ES-I3 (cell line): ENCODE measurements at regions not wholly inside any gene's neighbourhood (a gene's known extent, or its start where the extent isn't known, plus 50 kb on each side); places are given as distances from the start of the nearest gene placed in this dataset.

ENCODE experiments used
- H3K36me3 ChIP-seq: 2 replicates; pipeline ENCODE4 v1.6.1; 2013; ENCODE audit warnings: mild to moderate bottlenecking, low read length, control low read depth, moderate library complexity; ENCODE audit not compliant: insufficient read depth
- H3K4me1 ChIP-seq: 2 replicates; pipeline ENCODE4 v1.6.1; 2013; ENCODE audit warnings: mild to moderate bottlenecking, control low read depth, low read length; ENCODE audit not compliant: insufficient read depth
- H3K9ac ChIP-seq: 2 replicates; pipeline ENCODE4 v1.6.1; 2013; ENCODE audit warnings: low read depth, mild to moderate bottlenecking, low read length, moderate library complexity
- H3K9me3 ChIP-seq: 2 replicates; pipeline ENCODE4 v1.6.1; 2013; ENCODE audit warnings: mild to moderate bottlenecking, low read length, moderate library complexity; ENCODE audit not compliant: control insufficient read depth, insufficient read depth

DNA sequence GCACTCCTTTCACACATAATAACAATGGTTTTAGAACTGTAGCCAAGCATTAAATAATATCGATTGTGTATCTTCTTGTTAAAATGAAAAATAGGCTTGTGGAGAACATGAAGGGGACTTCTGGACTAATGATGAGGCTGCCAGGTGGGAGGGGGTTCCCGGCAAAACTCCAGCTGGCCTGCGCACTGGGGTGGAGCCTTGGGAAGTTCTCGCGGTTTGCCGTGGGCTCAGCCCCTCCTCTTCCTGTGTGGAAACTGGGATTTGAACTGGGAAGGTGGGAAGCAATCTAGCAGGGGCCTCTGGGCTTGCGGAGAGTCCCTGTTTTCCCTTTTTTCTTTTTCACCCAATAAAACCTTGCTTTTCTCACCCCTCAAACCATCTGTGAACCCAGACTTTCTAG, 113.7 kb upstream of the SLITRK1 start:
- H3K9me3 ChIP-seq, result no peaks in the 10 kb centered on the region
- no peaks in the 10 kb centered on the region for H3K4me1 ChIP-seq
- H3K9ac ChIP-seq, result no peak overlapping the region
- no peaks in the 10 kb centered on the region for H3K36me3 ChIP-seq

DNA sequence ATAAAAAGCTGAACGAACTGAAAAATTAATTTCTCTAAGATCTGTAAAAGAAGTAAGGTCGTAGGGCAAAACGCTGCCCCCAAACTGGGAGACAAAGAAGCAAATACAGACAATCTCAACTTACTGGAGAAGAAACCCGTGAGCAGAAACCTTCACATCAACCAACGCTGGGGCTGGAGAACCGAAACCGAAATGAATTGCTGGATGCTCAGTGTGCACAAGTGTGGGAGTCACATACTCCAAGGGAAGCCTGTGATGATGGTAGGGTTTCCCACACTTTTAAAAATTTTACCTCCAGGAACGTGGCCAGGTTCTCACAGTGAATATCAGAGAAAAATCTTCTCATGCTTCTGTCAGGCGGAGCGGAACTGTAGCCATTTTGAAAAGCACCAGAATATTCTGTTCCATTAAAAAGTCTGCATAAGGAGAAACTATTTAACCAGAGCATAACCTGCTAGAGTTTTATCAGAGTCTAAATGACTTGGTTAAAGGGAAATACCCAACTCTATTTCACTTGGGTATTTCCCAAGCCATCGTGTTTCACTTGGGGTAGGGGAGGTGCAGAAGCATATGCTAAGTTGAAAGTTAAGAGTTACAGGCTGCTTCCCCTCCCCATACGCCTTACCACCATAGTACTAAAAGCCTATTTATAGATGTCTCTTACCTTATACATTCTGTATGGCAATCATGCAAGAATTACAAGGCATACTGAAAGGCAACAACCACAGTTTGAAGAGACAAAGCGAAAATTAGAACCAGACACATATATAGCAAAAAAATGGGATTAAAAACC, 110.5 kb upstream of the SLITRK1 start:
- Histone ChIP-seq H3K9me3 (no peaks in the 10 kb centered on the region), H3K36me3 (no peaks in the 10 kb centered on the region), H3K9ac (no peak overlapping the region), H3K4me1 (no peaks in the 10 kb centered on the region; the same call in 1 of the 2 replicates)

DNA sequence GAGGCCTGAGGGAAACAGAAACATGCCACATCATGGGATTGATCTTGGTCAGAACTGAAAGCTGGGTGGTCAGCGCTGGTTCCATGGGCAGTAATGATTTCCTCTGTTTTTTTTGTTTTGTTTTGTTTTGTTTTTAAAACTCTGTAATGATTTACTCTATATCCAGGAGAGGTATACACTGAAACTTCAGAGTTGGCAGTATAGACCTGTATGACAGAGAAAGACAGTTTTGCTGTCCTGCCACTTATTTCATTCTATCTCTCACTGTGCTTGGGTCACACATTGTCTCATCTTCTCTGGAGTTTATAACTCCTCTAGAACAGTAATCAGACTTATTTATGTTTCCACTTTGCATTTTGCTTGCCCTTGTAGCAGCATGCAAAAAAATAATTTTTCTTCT, 105.1 kb upstream of the SLITRK1 start:
- no peaks in the 10 kb centered on the region; the same call in 1 of the 2 replicates for H3K4me1 ChIP-seq
- no peaks in the 10 kb centered on the region for H3K9me3 ChIP-seq
- H3K9ac ChIP-seq, result no peak overlapping the region

DNA sequence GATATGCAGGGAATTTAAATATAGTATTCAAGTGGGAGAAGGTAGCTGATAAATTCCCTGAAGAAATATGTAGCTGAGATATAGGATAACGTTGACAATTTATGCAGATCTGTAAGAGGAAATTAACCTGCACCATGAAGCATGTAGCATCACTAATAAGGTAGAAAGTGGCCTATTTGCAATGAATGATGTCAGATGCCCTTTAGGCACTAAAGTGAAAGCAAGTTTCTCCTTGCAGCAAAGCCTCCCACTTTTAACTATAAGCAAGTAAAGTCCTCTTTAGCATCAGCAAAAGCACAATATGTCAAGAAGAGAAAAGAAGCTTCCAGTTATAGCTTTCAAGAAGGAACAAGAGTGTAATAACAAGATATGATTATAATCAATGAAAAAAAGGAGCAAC, 102.5 kb upstream of the SLITRK1 start:
- H3K4me1 ChIP-seq, result no peaks in the 10 kb centered on the region; the same call in 1 of the 2 replicates
- no peak overlapping the region for H3K9ac ChIP-seq
- H3K9me3 ChIP-seq, result no peaks in the 10 kb centered on the region
- no peaks in the 10 kb centered on the region for H3K36me3 ChIP-seq

More for the DNA sequence above, 105.1 kb upstream of the SLITRK1 start:
- H3K36me3 ChIP-seq, result no peaks in the 10 kb centered on the region

DNA sequence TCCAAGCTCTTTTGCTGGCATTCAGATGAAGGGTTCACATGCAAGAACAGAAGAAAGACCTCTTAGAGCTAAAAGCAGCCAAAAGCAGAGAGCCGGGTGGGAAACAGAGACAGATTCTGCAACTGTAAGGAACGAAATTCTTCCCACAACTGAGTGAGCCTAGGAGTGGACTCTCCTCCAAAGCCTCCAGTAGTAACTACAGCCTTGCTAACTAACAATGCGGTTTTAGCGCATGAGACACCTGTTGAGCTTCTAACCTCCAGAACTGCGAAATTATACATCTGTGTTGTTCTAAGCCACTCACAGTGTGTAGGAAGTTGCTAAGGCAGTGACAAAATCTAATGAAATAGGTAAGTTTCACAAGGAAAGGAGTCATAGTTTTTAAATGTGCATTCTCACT, 98.1 kb upstream of the SLITRK1 start:
- H3K4me1 ChIP-seq, result no peaks in the 10 kb centered on the region; the same call in 1 of the 2 replicates
- H3K9ac ChIP-seq, result no peak overlapping the region
- H3K9me3 ChIP-seq, result no peaks in the 10 kb centered on the region
- H3K36me3 ChIP-seq, result no peaks in the 10 kb centered on the region

DNA sequence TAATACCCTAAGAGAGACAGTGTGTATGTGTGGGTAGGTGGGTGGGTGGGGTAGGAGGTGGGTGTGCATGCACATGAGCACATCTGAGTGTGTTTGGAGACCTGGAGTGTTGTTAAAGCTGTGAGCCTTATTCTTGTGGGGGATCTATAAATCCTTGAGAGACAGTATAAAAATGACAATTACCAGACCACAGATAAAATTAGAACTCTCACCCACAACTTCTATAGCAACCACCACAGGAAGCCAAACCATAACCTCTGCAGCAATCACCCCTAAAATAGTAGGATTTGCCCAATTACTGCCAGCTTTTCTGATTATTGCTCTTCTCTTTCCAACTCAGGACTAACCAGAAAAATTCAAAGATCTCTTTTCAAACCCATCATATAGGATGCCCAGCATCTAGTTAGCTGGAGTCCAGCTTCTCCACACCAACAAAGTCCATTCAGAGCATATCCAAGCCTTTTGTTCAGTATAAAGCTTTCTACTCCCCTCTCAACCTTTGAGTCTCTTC, 93.4 kb upstream of the SLITRK1 start:
- Histone ChIP-seq H3K9ac (no peak overlapping the region), H3K4me1 (peaks cover 4% of the 10 kb centered on the region; the same call in 1 of the 2 replicates), H3K9me3 (no peaks in the 10 kb centered on the region), H3K36me3 (no peaks in the 10 kb centered on the region)

DNA sequence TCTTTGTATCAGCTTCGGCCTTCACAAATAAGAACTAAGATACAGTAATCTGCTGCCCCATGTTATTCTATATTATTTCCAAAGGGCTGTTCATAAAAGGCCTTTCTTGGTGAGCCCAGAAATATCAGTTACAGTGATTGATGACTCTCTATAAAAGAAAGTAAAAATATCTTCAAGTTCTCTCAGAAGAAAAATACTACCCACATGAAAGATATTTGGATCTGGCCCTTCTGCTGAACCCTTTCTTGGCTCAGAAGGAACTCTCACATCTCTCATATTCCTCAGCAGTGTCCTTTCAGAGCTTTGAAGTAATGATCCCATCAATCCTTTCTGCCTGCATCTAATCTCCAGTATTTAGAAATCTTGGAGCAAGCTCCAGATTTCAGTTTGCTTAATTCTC, 76.3 kb upstream of the SLITRK1 start:
- Histone ChIP-seq H3K36me3 (no peaks in the 10 kb centered on the region), H3K9ac (no peak overlapping the region), H3K4me1 (no peaks in the 10 kb centered on the region), H3K9me3 (no peaks in the 10 kb centered on the region)

DNA sequence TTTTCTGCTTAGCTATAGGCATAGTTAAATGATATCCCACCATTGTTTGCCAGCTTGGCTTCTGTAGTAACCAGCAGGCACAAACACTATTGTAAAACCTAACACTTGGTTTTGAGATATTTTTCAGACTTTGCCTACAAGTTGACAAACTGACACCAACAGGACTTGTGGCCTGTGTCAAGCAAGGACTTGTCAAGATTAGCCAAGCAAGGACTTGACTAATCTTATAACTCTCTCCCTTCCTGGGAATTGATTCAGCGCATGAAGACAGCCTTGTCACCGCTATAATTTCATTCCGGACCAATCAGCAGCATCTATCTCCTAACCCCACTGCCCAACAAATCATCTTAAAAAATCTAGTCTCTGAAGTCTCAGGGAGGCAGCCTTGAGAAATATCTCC, 72.7 kb upstream of the SLITRK1 start:
- Histone ChIP-seq H3K36me3 (no peaks in the 10 kb centered on the region), H3K9ac (no peak overlapping the region), H3K4me1 (no peaks in the 10 kb centered on the region), H3K9me3 (no peaks in the 10 kb centered on the region)

DNA sequence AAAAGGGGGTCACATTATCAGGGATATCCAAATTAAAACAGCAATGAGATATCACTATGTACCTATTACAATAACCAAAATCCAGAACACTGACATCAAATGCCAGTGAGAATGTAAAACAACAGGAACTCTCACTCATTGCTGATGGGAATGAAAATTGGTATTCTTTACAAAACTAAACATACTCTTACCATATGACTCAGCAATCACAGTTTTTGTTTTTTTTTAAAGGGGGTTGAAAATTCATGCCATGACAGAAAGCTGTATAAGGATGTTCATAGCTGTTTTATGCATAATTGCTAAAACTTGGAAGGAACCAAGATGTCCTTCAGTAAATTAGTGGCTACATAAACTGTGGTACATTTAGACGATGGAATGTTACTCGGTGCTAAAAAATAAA, 71.6 kb upstream of the SLITRK1 start:
- H3K9me3 ChIP-seq, result no peaks in the 10 kb centered on the region
- H3K9ac ChIP-seq, result no peak overlapping the region
- no peaks in the 10 kb centered on the region for H3K36me3 ChIP-seq
- no peaks in the 10 kb centered on the region for H3K4me1 ChIP-seq

DNA sequence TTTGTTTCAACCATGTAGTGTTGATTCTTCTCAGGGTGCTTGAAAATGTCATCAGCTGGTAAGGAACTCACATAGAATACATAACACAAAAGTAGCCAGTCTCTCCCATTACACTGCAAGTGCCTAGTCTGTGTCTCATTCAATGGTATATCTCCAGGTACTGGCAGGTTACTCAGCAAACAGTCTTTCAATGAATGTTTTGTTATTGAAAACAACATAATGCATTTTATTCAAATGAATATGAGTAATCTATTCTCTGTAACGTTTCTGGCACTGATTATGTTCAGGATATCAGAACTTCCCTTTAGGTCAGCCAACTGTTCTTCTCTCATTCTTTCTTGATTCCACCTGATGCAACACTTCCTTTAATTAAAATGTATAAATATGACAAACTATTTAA, 68.0 kb upstream of the SLITRK1 start:
- H3K9me3 ChIP-seq, result no peaks in the 10 kb centered on the region
- no peaks in the 10 kb centered on the region for H3K36me3 ChIP-seq
- H3K9ac ChIP-seq, result no peak overlapping the region
- H3K4me1 ChIP-seq, result no peaks in the 10 kb centered on the region

DNA sequence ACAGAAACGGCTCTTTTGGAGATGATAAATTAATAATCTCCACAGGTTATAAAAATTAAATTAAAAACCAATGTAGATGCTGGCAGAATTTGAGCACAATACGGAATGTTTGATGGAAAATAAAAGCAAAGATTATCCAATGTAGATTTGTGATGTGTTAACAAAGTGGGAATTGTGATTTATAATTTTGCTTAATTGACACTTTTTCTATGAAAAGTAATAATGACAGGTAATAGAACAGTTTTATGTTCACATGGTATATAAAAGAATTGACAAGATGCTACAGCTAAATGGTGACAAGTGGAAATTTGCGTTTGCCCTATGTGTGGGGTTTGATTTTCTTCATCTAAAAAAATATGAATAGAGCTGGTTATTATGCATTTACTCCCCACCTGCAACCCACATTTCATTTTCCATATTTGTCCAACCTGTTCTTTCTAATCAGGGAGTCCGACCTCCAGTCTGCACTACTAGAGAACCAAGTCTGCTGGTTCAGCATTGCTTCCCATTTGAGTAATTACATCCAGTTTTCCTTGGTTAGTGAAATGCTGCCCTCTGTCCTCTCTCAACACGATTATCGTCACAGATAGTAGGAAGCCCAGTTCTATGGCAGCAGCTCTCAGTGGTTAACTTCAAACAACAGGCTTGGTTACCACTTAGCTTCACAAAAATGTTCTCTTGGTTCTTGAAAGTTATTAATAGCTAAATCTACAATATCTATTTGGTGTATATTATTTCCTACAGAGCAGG, 61.4 kb upstream of the SLITRK1 start:
- Histone ChIP-seq H3K36me3 (no peaks in the 10 kb centered on the region), H3K9me3 (no peaks in the 10 kb centered on the region), H3K4me1 (no peaks in the 10 kb centered on the region), H3K9ac (no peak overlapping the region)

DNA sequence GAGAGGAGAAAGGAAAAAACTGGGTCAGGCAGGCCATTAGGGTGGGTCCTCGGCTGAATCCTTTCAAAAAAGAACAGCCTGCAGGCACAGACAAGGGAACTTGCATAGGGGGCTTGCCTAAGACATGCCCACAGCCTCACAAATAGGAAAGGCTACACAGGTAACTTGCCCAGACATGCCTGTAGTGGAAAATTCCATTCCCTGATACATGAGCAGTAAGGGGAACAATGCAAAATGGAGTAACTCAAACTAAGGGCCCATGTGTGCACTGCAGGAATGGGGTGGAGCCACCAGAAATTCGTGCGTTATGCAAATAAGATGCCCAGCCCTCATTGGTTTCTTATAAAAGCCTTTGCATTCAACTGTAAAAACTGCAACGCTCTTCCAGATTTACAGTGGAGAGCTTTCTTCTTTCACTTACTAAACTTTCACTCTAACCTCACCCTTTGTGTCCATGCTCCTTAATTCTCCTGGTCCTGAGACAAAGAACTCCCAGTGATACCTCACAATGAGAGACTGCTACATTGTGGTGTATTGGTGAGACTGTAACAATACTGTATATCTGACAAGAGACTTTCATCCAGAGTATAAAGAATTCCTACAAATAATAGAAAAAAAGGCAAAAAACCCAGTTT, 59.5 kb upstream of the SLITRK1 start:
- Histone ChIP-seq H3K36me3 (no peaks in the 10 kb centered on the region), H3K9ac (no peak overlapping the region), H3K9me3 (no peaks in the 10 kb centered on the region), H3K4me1 (peaks cover 4% of the 10 kb centered on the region; the same call in 1 of the 2 replicates)

DNA sequence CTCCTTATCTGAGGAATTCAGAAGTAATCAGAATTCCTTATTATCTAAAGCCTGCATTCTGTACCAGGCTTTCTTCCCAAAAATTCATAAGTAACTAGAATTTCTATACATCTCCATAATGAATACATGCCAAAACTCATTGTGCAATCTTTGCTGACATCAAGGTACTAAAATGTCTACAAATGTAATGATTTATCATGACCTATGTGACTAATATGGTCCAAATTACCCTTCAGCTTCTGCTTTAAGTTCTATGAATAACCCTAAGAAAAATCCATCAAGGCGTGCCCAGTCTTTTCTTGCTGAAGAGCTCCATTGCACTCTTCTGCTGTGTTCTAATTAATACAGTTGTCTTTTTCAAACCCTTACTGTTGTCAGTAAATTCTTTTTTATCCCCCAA, 58.5 kb upstream of the SLITRK1 start:
- Histone ChIP-seq H3K9me3 (no peaks in the 10 kb centered on the region), H3K4me1 (peaks cover 7% of the 10 kb centered on the region; the same call in 1 of the 2 replicates), H3K36me3 (no peaks in the 10 kb centered on the region), H3K9ac (no peak overlapping the region)

DNA sequence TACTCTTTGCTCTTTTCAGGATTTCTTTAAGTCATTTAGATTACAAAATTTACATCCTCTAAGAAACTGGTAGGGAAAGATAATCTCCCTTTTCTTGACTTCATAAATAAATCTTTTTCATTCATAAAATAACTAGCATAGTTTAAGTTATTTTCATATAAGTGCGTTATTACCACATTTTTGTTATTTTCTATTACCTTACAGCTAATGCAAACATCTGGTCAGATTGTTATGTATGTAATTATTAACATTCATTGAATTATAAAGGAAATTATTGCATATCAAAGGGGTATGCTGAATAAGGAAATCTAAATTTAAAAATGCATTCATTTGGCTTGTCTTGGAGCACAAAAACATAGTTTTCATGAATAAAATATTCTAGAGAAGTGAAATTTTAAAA, 55.3 kb upstream of the SLITRK1 start:
- Histone ChIP-seq H3K9ac (no peak overlapping the region), H3K4me1 (peaks cover 7% of the 10 kb centered on the region; the same call in 1 of the 2 replicates), H3K36me3 (no peaks in the 10 kb centered on the region), H3K9me3 (peaks cover 6% of the 10 kb centered on the region; the same call in 1 of the 2 replicates)
